Glomerular visceral epithelial cell (primary cell): ENCODE measurements at regions not wholly inside any gene's neighbourhood (a gene's known extent, or its start where the extent isn't known, plus 50 kb on each side); places are given as distances from the start of the nearest gene placed in this dataset.
"Not testable (repeated sequence)": the region's sequence is repeated elsewhere in the genome, so short reads cannot be mapped to it uniquely, and the experiment has no call there.

Experiments
- DNase-seq: peaks from one replicate; pipeline ENCODE4 v3.0.0-alpha.2; 2016; ENCODE audit errors: extremely low spot score

DNA sequence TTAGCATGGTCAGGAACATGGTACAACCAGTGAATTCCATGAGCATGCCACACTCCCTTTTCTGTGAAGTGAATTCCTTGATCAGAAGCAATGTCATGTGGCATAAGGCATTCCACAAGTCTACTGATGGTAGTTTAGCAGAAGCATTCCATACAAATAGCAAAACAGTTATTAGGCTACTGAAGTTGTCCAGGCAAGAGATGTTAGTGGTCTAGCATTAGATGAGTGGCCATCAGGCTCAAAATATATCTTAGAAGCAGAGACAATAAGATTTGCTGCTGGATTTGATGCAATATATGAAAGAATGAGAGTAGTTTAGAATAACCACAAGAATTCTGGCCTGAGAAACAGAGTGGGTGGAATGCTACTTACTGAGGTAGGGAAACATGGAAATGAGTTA is 355.3 kb upstream of the NRXN1 start:
- peak; percentile 45 for DNase-seq

DNA sequence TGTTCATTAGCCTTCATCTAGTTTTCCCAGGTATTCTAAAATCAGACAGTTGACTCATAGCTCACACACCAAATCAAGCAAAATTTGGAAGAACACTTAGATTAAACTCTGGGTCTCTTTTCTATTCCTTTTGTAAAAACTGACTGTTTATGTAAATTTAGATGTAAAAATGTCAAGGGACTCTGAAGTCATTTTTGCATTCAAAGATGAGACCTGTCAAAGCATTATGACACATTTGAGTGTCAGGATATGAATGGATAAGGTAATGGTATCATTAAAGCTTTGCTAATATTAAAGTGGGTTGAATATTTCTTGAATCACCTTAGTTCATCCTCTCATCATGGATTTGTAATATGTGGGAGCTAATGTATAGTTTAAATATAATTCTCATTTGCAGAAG is 348.1 kb upstream of the NRXN1 start:
- no peak for DNase-seq

DNA sequence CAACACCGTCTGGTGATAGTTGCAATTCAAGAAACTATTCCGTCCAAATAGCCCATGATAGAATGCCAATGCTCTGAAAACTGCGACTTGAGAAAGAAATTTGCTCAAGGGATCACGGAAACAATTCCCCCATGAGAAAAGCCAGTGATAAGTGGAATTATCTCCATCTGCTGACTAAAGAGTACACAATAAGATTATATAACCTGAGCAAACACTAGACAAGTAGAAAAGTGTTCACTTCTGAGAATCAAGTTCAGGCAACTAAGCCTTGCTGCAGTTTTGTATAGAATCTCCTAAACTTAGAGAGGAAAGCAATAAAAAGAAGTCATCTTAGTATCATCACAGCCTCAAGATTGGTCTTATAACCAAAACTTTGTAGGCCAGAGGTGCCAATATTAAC is 336.3 kb upstream of the NRXN1 start:
- DNase-seq = no peak

DNA sequence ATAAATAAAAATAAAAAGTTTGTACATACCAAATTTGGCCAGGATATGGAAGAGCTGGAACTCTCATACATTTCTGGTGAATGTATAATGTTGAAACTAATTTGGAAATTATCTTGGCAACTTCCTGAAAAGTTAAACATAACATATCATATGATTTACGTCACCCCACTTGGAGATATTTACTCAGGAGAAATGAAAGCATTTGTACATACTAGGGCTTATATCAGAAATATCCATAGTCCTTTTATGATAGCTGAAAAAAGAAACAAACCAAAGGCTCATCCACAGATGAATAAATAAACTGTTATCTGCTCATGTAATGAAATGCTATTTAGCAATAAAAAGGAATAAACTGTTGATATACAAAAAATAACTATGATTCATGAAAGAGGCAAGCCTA is 318.2 kb upstream of the NRXN1 start:
- DNase-seq = no peak

DNA sequence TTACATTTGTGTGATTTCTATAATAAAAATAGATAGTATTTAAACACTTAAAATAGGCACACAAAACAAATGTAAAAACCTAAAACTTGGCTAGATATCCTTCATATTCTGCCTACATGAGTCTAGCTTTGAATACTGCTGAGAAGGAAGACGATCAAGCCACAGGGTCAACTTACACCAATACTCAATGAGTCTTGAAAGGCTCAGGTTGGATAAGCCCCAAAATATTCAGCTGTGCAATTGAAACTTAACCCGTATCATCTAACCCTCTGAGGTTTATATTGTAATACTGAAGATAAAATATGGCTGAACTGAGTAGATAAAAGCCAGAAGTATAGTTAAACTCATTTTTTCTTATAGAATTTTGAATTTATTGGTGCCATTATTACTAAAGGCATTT is 313.0 kb upstream of the NRXN1 start:
- DNase-seq = no peak

DNA sequence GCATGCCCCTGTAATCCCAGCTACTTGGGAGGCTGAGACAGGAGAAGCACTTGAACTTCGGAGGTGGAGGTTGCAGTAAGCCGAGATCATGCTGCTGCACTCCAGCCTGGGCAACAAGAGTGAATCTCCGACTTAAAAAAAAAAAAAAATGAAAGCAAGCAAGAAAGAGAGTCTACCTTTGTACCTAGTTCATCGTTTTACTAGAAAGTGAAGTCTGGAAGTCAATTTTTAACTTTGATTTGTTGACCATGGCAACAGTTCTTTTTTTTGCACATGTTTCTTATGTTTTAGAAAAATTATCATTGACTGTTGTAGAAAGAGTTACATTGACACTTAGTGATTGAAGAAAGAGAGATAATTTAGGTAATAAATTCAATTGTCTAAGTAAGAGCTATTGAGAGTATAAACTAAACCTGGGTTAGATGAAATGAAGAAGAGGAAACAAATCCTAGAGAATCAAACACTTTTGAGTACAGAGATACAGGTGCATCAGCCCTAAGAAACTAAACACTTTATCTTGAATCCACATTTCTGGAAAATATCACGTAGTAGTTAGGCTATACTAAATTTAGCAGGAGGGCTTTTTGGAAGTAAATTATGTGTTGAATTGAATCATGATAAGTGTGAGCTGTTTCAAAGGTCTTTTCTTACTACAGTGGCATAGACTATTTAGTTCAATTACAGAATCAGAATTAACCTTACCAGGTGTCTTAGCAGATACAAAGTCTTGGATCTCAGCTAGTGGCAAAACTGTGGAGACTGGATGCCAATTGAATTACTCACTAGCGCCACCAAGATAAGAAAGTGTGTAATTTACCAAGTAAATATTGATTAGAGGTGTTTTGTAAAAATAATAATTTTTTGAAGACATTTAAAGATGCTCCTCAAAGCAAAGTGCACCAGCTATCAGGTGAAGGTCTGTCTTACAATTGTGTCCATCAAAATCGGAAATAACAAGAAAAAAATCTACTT is 303.4 kb upstream of the NRXN1 start:
- no peak for DNase-seq

DNA sequence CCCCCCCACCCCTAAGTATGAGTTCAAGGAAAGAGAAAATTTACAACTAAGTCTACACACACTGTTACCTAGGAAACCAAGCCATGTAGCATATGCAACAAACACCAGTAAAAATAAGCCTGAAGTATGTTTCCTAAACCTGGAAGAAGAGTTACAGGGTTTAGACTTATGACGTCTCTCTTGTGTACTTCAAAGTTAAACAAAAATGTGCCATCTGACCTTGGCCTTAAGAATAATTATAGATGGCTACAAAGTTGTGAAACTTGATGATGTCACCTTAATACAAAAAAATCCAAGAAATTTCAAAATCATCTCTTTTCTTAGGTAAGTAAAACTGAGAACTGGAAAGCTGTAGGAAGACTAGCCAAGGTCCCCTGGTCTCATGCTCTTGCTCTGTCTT is 297.6 kb upstream of the NRXN1 start:
- no peak for DNase-seq

DNA sequence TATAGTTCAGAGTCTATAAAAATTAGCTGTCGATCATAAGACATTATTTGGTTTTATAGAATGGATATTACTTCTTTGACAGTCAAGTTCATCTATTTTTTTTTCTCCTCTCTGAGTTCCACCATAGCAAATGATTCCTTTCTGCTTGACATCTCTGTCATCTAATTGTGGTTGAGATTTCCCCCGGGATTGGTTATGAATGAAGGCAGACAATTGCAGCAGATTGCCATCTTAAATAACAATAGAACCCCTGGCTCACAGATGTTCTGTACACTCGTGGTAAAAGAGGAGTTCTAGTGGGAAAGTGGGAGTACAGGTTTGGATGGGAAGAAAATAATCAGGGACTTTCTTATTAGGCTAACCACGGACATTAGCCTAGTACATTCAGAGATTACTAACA is 292.1 kb upstream of the NRXN1 start:
- no peak for DNase-seq

DNA sequence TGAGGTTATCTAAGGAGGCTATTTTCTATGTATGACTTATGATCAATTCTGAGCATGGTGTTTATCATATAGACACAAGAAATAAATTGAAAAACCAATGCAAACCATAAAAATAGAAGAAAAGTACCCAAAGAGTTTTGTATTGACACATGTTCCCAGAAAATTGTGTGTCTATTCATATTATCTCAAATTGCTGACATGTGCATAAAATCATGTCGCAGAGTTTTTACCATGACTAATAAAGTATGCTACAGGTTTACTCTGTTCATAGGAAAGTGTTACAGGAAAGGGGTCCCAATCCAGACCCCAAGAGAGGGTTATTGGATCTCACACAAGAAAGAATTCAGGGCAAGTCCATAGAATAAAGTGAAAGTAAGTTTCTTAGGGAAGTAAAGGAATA is 290.7 kb upstream of the NRXN1 start:
- no peak for DNase-seq

DNA sequence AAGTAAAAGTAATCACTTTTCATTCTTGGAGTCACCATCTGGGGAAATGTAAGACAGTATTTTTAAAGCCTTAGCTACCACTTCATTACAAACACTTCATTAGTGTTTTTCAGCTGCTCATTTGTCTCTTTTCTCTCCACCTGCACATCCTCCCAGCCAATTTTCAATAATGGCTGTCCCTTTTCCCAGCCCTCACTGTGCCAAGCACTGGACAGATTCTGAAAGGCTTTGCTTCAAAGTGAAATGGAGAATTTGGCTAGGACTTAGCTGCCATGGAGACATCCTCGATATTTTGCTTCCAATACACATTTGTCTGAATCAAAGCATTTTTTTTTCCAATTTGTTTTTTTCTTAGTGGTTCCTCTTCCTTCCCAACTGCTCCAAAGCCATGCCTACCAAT is 272.4 kb upstream of the NRXN1 start:
- DNase-seq = no peak

DNA sequence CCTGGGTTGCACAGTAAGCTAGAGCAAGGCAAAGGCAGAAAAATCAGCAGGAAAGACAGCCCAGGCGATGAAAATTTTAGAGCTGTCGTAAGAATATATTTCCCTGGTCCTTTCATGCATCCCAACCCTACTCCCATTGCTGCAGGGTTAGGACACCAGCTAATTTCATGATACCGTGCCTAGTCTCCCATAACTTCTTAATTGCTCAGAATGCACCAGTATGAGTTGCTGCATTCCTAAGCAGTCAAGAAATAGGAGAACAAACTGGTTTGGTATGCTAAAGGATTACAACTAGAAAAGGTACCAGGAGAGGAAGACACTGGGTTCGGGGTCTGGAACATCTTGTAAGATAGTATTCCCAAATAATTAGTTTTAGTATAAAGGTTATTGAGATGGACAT is 269.4 kb upstream of the NRXN1 start:
- no peak for DNase-seq

DNA sequence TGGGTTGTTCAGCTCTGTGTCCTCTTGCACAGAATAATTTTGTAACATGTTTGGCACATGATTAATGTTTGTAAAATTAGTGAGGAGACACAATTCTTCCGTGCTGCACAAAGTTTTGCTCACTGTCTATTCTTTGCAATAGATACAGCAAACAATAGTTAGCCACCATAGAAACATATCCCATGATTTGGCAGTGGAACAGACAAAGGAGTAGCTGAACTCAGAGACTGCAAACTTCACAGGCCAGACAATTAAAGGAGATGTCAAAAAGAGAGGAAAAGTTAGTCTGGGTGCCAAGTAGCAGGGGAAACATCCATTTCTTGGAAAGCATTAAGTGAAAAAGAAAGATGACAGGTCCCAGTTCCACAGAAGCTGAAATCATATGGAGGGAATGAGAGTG is 267.4 kb upstream of the NRXN1 start:
- DNase-seq = no peak

DNA sequence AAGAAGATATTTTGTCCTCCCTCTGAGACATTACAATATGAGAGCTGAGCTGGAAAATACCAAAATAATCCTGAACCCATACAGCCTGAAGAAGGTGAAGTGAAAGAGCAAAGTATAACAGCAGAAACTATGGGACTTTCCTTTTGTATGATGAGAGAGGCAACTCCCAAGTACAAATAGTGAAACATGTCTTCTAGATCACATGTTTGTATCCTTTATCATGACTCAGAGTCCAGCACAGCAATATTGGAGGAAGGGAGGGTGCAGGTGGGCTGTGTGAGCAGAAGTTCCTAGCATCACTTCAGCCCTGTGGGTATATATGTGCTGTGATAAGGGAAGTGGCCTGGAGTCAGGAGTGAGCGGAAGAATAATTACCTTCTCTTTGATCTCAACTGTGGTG is 265.6 kb upstream of the NRXN1 start:
- DNase-seq = no peak

DNA sequence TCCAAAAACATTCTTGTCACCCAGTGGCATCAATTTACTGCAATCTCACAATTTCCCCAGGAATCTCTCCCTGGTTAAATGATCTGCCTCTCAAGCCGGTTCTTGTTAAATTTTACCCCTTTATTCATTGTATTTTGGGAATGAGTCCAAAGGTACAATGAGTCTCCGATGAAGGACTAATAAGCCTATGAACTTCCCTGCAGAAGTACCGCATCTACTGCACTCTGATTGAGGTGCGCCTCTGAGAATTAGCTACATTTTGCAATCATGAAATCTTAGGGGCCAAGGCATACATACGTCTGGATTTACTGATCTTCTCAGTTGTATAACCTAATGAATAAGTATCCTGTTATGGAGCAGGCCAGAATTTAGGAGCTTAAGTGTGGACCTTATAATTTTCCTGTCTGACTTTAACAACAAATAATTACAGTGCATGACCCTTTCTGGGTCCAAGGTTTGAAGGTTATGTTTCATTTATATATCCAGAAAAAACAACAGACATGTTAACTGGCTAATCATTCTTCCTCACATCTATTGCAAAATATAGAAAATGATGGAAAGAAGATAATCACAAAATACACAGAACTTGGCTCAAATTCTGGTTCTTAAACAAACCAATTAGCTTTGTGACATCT is 261.8 kb upstream of the NRXN1 start:
- no peak for DNase-seq

DNA sequence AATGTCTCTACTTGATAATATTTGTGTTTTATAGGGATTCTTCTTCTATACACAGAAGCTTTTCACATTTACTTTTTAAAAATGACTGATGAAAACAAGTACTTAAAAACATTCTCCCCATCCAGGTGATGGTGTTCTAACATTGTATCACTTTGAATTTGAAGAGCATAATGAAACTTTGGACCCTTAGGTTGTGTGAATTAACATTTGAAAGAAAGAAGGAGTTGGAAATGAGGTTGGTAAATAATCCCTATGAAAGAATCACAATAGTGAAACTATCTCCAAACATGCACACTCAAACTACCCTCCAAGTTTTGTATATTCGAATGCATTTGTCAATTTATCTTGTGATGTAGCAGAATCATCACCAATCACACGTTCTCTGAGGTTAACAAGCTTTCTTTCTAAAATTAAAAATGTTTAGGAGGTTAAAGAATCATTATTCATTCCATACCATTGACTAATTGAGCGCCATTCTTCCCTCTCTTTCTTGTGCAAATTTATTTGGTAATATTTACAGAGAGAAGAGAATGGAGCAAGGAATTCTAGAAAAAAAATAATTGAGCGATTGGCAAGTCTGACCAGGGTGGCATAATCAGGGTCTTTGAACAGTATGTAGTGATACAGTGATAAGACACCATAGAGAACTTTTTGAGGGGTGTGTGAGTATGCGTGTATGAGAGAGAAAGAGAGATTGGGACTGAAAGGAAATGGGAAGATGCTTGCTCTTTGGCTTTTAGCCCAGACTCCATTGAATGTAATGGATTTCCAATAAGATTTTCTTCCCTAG is 260.0 kb upstream of the NRXN1 start:
- DNase-seq = no peak

DNA sequence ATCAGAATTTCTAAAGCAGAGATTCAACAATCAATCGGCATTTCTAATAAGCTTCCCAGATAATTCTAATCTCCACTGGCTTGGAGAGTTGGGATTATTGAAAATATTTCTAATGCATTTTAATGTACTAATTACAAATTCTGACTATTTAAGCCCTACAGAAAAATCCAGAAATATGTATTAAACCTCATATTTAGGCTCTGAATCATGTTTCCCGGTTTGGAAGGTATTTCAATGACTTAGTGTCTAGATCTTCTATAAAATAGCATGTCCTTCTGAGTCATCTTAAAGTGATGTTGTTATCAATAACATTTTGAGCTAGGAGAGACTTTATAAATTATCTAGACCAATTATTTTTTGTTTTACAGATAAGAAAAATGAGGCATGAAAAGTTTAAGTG is 258.8 kb upstream of the NRXN1 start:
- DNase-seq = no peak

DNA sequence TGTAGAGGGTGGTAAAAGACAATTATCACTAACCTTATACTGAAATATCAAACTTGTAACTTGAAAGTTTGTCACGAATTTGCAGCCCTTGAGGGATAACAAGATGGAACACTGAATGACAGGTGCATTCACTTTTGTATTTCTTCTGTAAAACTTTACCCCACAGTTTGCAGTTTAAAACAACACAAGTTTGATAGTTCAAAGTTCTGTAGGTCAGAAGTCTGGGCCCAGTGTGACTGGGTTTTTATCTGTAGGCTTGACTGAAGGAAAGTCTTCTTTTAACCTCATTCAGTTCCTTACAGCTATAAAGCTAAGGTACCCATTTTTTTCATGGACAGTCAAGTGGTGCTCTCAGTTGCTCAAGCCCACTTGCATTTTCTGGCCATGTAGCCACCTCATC is 257.1 kb upstream of the NRXN1 start:
- DNase-seq = no peak

DNA sequence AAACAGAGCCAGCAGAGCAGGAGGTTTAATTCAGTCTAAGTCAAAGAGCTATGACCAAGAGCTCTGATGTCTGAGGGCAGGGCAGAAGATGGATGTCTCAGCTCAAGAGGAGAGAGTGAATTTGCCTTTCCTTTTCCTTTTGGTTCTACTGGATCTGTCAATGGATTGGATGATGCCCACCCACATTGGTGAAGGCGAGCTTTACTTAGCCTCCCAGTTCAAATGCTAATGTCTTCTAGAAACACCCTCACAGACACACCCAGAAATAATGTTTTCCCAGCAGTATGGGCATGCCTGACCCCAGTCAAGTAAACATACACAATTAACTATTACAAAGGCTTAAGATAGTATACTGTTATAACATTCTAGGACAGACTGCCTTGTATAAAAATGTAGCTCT is 236.3 kb upstream of the NRXN1 start:
- no peak for DNase-seq

DNA sequence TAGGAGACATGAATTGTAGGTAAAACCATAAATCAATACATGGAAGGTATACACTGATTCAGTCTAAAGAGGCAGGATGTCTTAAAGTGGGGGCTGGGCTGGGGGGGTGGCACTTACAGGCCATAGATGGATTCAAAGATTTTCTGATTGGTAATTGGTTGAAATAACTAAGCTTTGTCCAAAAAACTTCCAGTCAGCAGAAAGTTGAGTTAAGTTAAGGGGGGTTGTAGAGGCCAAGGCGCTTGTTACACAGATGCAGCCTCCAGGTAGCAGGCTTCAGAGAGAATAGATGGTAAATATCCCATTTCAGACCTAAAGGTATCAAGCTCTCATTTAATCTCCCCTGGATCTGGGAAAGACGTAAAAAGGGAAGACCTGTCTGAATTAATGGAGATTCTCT is 233.6 kb upstream of the NRXN1 start:
- no peak for DNase-seq

DNA sequence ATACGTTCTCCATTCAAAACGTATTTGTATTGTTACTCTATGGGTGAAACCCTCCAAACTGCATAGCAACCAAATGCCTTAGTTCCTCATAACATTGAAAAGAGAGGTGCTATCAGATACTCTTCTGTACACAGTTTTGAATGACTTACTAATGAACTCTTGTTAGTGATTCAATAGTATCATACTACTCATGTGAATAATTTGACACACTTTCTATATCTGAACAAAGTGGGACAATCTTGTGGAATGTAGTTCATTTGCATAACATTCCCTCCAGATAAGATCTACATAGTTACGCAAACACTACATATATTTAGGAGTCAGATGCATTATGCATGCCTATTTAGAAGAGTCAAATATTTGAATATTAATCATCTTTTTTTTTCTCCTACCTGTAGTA is 232.0 kb upstream of the NRXN1 start:
- DNase-seq = no peak

DNA sequence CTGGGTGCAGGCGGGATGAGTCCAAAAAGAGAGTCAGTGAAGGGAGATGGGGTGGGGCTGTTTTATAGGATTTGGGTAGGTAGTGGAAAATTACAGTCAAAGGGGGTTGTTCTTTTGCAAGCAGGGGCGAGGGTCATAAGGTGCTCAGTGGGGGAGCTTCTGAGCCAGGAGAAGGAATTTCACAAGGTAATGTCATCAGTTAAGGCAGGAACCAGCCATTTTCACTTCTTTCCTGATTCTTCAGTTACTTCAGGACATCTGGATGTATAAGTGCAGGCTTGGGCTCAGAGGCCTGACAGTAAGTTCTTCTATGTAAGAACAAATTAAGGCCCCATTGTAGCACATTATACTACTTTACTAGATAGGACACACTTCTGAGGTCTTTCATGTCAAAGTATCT is 231.2 kb upstream of the NRXN1 start:
- not testable (repeated sequence) for DNase-seq

DNA sequence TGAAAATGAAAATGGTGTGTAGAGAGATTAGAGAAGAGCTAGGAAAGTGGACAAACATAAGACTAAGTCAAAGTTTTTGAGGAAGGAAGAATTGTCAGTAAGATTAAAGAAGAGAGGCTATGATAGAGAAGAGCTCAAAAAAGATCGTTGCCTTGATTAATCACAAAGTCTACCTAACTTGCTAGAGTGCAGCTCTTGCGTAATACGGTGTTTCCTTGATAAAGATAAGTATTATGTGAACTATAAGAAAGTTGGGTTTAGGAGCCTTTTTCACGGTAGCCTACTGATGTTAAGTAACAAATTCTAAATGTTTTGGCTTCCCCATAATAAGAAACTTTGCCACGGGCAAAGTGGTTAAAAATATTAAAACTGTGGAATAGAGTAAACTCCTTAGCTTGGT is 226.4 kb upstream of the NRXN1 start:
- no peak for DNase-seq

DNA sequence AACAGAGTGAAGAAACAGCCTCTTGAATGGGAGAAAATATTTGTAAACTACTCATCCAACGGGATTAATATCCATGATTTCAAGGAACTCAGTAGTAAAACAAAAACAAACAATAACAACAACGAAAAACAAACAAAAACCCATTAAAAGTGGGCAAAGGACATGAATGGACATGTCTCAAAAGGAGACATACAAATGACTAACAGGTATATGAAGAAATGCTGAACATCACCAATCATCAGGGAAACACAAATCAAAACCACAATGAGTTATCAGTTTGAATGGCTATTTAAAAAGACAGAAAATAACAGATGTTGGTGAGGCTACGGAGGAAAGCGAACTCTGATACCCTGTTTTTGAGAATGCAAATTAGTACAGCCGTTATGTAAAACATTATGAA is 224.8 kb upstream of the NRXN1 start:
- no peak for DNase-seq
